T1000 (cell line): ENCODE measurements at regions not wholly inside any gene's neighbourhood (a gene's known extent, or its start where the extent isn't known, plus 50 kb on each side); places are given as distances from the start of the nearest gene placed in this dataset.
"Not testable (repeated sequence)": the region's sequence is repeated elsewhere in the genome, so short reads cannot be mapped to it uniquely, and the experiment has no call there.

ENCODE experiments used
- DNase-seq: peaks from one replicate; lab custom pipeline; 2025; ENCODE audit warnings: mixed read lengths; lab: John Stamatoyannopoulos, UW

- no peak for DNase-seq
Observed at GRCh38 chr6:50337532-50338122, 287.9 kb upstream of the DEFB112 start.

DNA sequence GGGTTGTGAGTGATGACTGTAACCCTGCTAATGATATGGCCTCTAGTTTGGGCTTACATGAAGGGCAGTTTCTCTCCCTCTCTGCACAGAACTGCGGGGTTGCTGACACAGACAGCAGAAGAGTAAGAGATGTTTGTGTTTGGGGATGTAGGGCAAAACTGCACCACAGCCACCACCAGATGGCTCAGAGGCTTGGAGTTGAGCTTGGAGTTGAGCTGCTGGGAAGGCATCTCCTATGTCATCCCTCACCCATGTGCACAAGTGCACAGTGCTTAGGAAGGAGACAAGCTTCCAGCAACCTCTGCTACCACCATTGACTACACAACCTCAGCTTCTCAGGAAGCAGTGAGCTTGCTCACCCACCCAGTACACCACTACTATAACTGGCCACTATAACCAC lies 303.9 kb upstream of the DEFB112 start:
- DNase-seq, result no peak

GRCh38 chr6:50358113-50358512 lies 308.4 kb upstream of the DEFB112 start:
- no peak for DNase-seq

GRCh38 chr6:50361641-50362331 lies 312.1 kb upstream of the DEFB112 start:
- no peak for DNase-seq

- DNase-seq, result no peak
Observed at GRCh38 chr6:50362706-50363105, 313.0 kb upstream of the DEFB112 start.

- DNase-seq, result no peak
Observed at GRCh38 chr6:50369996-50370395, 320.3 kb upstream of the DEFB112 start.

- no peak for DNase-seq
Observed at GRCh38 chr6:50380406-50381098, 330.8 kb upstream of the DEFB112 start.

DNA sequence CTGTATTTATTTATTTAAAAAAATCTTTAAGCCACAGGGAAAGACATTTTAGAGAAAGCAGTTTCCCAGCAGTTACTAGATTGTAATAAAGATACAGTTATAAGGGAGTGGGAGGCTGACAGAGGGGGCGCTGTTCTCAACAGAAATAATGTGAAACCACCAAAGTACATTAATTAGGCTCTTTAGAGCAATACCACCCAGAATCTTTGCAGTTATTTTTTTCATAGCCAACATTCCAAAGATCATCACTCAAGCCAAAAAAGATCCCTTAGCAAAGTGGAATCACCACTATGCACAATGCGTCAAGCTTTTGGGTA lies 331.3 kb upstream of the DEFB112 start:
- no peak for DNase-seq

GRCh38 chr6:50390416-50390815 lies 322.9 kb upstream of the TFAP2D start:
- DNase-seq, result no peak

DNA sequence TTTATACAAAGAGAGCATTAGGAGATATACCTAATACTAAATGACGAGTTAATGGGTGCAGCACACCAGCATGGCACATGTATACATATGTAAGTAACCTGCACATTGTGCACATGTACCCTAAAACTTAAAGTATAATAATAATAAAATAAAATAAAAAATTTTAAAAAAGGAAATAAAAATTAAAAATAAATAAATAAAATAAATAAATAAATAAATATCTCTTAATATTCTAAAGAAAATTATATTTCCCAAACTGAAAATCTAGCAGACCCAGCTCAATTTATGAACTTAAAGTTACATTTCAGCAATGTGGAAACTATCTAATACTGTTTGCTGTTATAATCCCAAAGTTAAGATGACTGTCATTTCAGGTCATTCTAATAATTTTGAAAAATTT lies 319.2 kb upstream of the TFAP2D start:
- DNase-seq, result not testable (repeated sequence)

- DNase-seq, result no peak
Observed at GRCh38 chr6:50404643-50405042, 308.7 kb upstream of the TFAP2D start.

DNA sequence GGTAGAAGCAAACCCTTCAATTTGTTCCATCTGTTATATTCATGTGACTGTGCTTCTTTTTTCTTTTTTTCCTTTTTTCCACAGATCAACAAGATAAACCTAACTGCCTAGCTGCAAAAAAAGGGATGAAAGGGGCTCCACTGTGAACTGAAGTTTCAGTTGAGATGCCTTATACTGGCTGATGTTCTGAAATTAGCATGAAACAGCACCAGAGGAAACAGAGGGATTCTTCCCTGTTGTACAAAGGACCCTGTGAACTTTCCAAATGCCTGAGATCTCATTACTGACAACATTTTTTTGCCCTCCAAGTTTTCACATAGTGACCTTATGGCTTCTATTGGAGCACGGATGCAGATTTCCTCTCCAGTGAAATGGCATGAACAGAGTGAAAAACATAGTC lies 302.7 kb upstream of the TFAP2D start:
- no peak for DNase-seq

GRCh38 chr6:50421041-50421440 lies 292.3 kb upstream of the TFAP2D start:
- DNase-seq, result not testable (repeated sequence)

- no peak for DNase-seq
Observed at GRCh38 chr6:50427267-50427666, 286.1 kb upstream of the TFAP2D start.

DNA sequence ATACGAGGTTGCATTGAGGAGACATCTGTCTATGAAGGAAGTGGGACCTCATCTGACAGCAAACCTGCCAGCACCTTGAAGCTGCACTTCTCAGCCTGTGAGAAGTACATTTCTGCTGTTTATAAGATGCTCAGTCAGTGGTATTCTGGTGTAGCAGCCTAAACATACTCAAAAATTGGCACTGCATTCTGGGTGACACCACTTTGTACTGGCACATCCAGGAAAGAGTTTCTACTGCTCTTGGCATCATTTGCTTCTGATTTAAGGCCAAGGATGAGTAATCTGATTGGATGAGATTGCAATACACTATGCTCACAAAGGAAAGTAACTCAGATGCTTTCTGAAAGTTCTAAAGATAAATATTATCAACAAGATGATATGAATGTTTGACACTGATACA lies 275.4 kb upstream of the TFAP2D start:
- DNase-seq, result no peak

- DNase-seq, result no peak
Observed at GRCh38 chr6:50442531-50443040, 270.7 kb upstream of the TFAP2D start.

GRCh38 chr6:50443144-50443543 lies 270.2 kb upstream of the TFAP2D start:
- DNase-seq, result no peak

DNA sequence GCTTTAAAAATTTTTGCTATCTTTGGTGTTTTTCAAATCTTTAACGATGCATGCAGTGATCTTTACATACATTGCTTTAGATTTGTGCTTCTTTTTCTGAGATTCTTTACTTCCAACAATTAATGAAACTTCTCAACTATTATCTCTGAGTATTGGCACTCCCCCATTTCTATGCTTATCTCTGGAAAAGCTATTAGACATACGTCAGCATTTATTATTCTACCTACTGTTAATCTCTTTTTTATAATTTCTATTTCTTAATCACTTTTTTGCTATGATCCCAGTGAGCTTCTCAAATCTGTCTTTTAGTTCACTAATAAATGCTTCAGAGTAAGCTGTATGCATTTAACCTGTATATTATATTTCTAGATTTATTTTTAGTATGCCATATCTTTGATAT lies 264.2 kb upstream of the TFAP2D start:
- no peak for DNase-seq

GRCh38 chr6:50451826-50452400 lies 261.4 kb upstream of the TFAP2D start:
- no peak for DNase-seq

- no peak for DNase-seq
Observed at GRCh38 chr6:50455029-50455428, 258.3 kb upstream of the TFAP2D start.

GRCh38 chr6:50457351-50457750 lies 256.0 kb upstream of the TFAP2D start:
- no peak for DNase-seq

DNA sequence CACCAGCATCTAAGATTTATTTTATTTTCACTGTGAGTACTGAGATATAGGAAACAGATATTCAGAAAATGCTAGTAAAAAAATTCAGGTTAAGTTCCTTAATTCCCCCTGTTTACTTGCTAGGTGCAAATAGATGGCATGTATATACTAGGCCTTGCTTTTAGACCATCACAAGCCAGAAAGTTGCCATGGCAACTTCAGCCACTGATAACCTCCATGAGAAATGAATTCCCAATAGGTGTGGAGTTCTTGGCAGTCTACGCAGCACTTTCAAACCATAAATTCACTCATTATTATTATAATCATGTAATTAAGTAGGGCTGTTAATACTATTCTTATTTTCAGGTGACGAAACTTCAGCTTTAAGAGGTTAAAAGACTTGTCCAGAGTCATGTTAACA lies 251.6 kb upstream of the TFAP2D start:
- DNase-seq, result no peak

DNA sequence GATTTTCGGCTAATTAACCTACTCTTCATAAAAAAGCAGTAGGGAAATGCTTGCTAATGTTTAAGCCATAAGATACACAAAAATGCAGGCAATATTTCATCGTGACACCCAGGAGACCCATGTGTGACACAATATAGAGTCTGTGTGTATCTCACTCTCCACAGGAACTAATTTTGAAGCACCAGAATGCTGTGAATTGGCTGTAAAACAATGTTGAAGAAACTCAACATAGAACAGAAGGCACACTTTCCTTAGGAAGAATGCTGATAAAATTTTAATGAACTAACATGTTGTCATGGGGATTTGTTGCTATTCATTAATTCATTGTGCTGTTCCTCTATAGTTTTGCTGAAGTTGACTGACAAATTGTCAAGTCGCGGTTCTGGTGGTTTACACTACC lies 249.4 kb upstream of the TFAP2D start:
- no peak for DNase-seq
